SH-SY5Y (cell line): ENCODE measurements at regions not wholly inside any gene's neighbourhood (a gene's known extent, or its start where the extent isn't known, plus 50 kb on each side); places are given as distances from the start of the nearest gene placed in this dataset.

Experiments
- GATA2 ChIP-seq: IDR thresholded peaks from 2 replicates; pipeline ENCODE4 v1.6.1; 2011; ENCODE audit warnings: mild to moderate bottlenecking, low read depth, low read length
- GATA3 ChIP-seq: IDR thresholded peaks from 2 replicates; pipeline ENCODE4 v1.6.1; 2011; ENCODE audit warnings: low read depth, mild to moderate bottlenecking, low read length, moderate library complexity

DNA sequence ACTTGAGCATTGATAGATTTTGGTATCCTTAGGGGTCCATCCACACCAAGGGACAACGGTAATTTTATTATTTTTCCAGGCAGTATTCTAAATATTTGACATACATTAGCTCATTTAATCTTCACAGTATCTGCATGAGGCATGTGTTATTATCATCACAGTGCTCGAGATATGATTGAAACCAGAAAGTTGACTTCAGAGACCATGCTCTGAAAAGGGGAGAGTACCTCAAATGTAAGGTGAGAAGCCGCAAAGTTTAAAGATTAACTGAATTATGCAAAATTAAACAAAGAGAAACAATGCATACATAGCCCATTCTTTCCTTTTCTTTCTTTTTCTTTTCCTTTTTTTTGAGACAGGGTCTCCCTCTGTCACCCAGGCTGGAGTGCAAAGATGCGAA is 104.1 kb downstream of the SLC25A46 start:
- TF ChIP-seq GATA3 (no peak), GATA2 (no peak)
